ENCODE measurements at regions not wholly inside any gene's neighbourhood (a gene's known extent, or its start where the extent isn't known, plus 50 kb on each side); places are given as distances from the start of the nearest gene placed in this dataset.

DNA sequence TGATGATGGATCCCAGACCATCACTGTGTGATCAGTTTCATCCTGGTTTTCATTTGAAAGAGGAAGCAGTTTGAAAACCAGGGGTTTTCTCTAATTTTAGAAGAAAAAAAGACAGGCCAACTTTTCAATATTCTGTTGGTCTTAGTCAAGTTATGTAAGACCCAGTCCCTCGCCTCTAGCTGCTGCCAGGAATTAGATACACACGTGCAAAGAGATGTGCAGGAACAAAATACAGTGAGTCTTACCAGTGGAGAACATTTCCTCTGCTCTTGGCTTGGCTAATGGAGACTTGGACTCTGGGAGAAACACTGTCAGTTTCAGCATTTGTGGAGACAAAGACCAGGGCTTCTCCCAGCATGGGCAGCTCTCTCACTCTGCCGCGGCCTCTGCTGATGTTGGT lies 214.9 kb upstream of the C2CD4B start:
- DNase-seq (ENCODE audit: low read depth), result no peak
- H3K4me3 ChIP-seq (ENCODE audit: low read length), result no peak overlapping the region
- TF ChIP-seq, protein P1, sequence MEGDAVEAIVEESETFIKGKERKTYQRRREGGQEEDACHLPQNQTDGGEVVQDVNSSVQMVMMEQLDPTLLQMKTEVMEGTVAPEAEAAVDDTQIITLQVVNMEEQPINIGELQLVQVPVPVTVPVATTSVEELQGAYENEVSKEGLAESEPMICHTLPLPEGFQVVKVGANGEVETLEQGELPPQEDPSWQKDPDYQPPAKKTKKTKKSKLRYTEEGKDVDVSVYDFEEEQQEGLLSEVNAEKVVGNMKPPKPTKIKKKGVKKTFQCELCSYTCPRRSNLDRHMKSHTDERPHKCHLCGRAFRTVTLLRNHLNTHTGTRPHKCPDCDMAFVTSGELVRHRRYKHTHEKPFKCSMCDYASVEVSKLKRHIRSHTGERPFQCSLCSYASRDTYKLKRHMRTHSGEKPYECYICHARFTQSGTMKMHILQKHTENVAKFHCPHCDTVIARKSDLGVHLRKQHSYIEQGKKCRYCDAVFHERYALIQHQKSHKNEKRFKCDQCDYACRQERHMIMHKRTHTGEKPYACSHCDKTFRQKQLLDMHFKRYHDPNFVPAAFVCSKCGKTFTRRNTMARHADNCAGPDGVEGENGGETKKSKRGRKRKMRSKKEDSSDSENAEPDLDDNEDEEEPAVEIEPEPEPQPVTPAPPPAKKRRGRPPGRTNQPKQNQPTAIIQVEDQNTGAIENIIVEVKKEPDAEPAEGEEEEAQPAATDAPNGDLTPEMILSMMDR (conservative IDR thresholded peaks at IDR 0.05; ENCODE audit: low read length), result no peak

DNA sequence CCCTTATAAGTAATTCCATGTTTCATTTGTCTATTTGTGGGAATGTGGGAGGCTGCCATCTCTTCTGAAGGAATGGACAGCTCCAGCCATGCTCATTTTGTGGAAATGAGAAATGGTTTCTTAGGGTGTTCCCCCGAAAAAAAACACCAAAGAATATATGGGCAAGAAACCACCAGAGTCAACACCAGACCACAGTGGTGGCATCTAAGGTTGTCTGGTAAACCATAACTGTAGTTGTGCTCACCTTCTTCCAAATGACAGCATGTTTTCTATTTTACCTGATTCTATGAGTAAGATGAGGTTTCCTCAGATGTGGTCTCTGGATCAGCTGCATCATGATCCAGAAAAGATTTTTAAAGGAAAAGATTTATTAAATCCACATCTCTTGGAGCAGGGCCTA lies 217.0 kb upstream of the C2CD4B start:
- no peak for DNase-seq (ENCODE audit: low read depth)
- TF ChIP-seq, protein P1 (conservative IDR thresholded peaks at IDR 0.05; ENCODE audit: low read length), result no peak
- H3K4me3 ChIP-seq (ENCODE audit: low read length), result no peak overlapping the region

DNA sequence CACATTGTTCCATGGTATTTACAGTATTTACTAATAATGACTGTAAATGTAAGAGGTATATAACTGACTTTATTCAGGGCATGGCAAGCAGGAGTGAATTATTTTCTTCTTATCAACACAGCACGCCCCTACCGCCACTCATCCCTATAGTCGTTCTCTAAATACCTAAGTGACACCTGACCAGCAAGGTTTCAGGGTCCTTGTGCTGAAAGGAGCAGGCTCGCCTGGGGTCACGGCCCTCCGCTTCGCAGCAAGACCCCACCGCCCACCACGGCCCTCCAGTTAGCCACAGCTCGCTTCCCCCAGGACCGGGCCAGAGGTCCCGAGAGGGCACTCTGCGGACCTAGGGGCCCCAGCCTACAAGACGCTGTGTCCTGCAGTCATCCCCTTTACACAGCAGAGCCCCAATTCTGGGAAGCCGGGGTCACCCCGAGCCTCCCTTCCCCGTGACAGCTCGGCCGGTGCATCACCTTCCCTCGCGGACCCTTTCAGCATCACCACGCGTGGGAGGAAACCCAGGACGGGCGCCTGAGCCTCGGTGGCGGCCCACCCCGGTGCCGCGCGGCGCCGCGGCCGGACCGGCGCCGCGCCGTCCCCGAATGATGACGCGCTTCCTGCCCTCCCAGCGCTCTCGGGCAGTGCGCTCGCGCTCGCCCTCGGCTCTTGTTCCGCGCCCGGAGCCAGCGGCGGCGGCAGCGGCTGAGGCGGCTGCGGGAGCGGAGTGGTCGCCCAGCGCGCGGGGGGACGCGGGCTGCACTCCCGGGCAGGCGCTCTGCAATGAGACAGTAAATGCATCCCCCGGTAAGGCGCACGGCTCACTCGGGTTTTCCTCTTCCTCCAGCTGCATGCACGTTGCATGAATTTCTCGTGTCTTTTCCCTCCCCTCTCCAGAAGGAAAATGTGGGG lies 225.1 kb upstream of the C2CD4B start, which contains the start of gene TLN2:
TLN2 (plus strand) TSS at position 666 of the 906 bp plus-strand sequence.
- peak within 1 kb of the TSS; percentile 97 for H3K4me3 ChIP-seq (ENCODE audit: low read length)
- TF ChIP-seq, protein P1 (conservative IDR thresholded peaks at IDR 0.05; ENCODE audit: low read length), result no peak
- peak; percentile 73 for DNase-seq (ENCODE audit: low read depth)

DNA sequence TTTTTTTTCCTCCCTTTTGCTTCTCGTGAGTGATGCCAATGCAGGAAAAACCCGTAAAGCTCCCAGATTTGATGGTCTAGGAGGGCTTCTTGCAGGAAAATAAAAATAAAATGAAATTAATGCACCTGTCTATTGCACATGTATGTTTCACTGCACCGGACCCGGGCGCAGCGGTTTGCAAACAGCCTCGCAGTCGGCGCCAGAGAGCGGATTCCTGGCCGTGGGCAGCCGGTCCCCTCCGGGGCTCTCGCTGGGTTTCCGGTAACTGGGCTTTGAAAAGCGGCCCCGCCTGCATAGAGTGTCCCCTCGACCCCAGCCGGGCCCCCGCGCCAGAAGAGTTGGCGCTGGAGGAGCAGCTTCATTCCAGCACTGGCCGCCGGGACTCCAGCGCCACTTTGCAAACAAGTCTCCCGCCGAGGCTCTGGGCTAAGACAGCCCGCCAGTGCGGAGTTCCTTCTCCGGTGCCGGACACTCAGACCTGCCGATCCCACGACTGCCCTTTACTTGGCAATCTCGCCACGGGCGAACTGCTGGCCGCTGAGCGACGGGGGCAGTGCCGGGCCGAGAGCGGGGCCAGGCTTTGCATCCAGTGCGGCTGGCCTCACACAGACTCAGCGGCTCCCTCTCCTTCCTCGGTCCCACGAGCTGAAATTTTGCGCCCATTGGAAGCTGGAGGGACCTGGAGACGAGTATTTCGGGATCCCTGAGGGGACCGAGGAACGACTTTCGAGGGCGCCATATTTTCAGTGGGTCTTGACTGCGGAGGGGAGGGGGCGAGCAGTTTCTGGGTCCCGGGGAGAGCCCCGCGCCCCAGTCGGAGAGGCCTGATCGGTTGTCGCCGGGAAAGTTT lies 225.9 kb upstream of the C2CD4B start:
- peak overlapping the region; percentile 97 for H3K4me3 ChIP-seq (ENCODE audit: low read length)
- DNase-seq (ENCODE audit: low read depth), result peak; percentile 34
- TF ChIP-seq, protein P1 (conservative IDR thresholded peaks at IDR 0.05; ENCODE audit: low read length), result no peak; the same call in 1 of the 2 replicates

DNA sequence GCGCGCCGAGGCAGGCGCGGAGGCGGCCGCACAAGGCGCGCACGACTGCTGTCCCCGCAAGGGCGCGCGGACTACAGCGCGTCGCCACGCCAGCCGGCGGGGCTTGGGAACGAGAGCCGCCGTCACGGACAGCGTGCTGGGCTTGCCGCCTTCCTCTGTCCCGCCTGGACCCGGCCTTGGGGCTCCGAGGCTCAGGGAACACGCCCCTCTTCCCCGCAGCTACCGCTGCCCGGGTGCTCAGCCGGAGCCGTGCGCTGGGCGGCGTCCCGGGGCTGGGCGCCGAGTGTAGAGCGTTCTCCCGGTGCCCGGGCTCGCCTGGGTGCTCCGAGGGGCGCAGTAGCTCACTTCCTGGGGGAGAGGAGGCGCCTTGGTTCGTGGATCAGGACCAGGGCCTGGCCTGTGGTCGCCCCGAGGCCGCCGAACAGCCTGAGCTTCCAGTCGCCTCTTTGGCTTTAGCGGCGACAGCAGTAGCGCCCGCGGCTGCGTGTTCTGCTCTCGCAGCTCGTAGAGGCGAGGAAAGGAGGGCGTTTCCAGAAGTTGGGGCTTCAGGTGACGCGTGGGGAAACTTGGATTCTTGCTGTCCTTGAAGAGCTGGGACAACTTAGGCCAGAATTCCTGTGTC lies 226.7 kb upstream of the C2CD4B start:
- DNase-seq (ENCODE audit: low read depth), result peak; percentile 63
- H3K4me3 ChIP-seq (ENCODE audit: low read length), result peak overlapping the region; percentile 97
- TF ChIP-seq, protein P1 (conservative IDR thresholded peaks at IDR 0.05; ENCODE audit: low read length), result peak; percentile 50

DNA sequence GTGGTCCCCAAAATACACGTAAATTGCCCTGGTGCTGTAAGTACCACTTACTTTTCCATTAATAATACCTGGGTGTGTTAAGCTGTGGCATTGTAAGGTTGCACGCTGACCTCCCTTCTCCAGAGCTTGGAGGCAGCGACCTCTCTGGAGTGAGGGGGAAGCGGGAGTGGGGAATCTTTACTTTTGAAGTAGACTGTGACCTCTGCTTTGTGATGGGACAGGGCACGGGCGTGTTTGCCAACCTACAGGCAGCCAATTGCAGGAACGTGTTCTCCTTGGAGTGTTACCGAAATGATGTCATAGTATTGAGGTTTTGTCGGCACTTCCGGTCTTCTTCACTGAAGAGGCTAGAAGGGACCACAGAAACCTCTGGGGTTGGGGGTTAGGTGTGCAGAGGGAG lies 227.3 kb upstream of the C2CD4B start:
- TF ChIP-seq, protein P1 (conservative IDR thresholded peaks at IDR 0.05; ENCODE audit: low read length), result no peak; the same call in 1 of the 2 replicates
- peak overlapping the region; percentile 97 for H3K4me3 ChIP-seq (ENCODE audit: low read length)
- DNase-seq (ENCODE audit: low read depth), result peak; percentile 61
